GM19397 (cell line): ENCODE measurements at regions not wholly inside any gene's neighbourhood (a gene's known extent, or its start where the extent isn't known, plus 50 kb on each side); places are given as distances from the start of the nearest gene placed in this dataset.

ENCODE experiments used
- ATAC-seq: cut with Tn5 transposase; IDR thresholded peaks from one replicate; pipeline ENCODE4 v1.9.1; 2021; ENCODE audit warnings: mild to moderate bottlenecking, moderate library complexity; ENCODE audit not compliant: unreplicated experiment

- ATAC-seq = no peak
These were observed 659.4 kb upstream of the CAMK1G start for GRCh38 chr1:208923946-208924720.

- no peak for ATAC-seq
These were observed 658.6 kb upstream of the CAMK1G start for GRCh38 chr1:208924928-208925327.

GRCh38 chr1:208928349-208929010 lies 655.0 kb upstream of the CAMK1G start:
- ATAC-seq = no peak

GRCh38 chr1:208929575-208929974 lies 653.9 kb upstream of the CAMK1G start:
- ATAC-seq = no peak

GRCh38 chr1:208931936-208932335 lies 651.6 kb upstream of the CAMK1G start:
- ATAC-seq = no peak

- no peak for ATAC-seq
These were observed 649.5 kb upstream of the CAMK1G start for GRCh38 chr1:208933984-208934525.

- no peak for ATAC-seq
These were observed 648.6 kb upstream of the CAMK1G start for GRCh38 chr1:208934933-208935332.

GRCh38 chr1:208935517-208936187 lies 647.9 kb upstream of the CAMK1G start:
- no peak for ATAC-seq

GRCh38 chr1:208939537-208940085 lies 643.9 kb upstream of the CAMK1G start:
- no peak for ATAC-seq

- ATAC-seq = no peak
These were observed 641.0 kb upstream of the CAMK1G start for GRCh38 chr1:208942394-208943130.

GRCh38 chr1:208943291-208943690 lies 640.2 kb upstream of the CAMK1G start:
- no peak for ATAC-seq

GRCh38 chr1:208944981-208945451 lies 638.5 kb upstream of the CAMK1G start:
- no peak for ATAC-seq

GRCh38 chr1:208950206-208950605 lies 633.3 kb upstream of the CAMK1G start:
- ATAC-seq = no peak

GRCh38 chr1:208951026-208951525 lies 632.4 kb upstream of the CAMK1G start:
- ATAC-seq = no peak

- ATAC-seq = no peak
These were observed 631.6 kb upstream of the CAMK1G start for GRCh38 chr1:208951908-208952307.

GRCh38 chr1:208962867-208963266 lies 620.6 kb upstream of the CAMK1G start:
- ATAC-seq = no peak

GRCh38 chr1:208965351-208965750 lies 618.2 kb upstream of the CAMK1G start:
- ATAC-seq = no peak

GRCh38 chr1:208967334-208967733 lies 616.2 kb upstream of the CAMK1G start:
- ATAC-seq = no peak

- ATAC-seq = no peak
These were observed 608.8 kb upstream of the CAMK1G start for GRCh38 chr1:208974717-208975116.

- ATAC-seq = no peak
These were observed 608.1 kb upstream of the CAMK1G start for GRCh38 chr1:208975456-208975855.
